ENCODE measurements at regions not wholly inside any gene's neighbourhood (a gene's known extent, or its start where the extent isn't known, plus 50 kb on each side); places are given as distances from the start of the nearest gene placed in this dataset.

DNA sequence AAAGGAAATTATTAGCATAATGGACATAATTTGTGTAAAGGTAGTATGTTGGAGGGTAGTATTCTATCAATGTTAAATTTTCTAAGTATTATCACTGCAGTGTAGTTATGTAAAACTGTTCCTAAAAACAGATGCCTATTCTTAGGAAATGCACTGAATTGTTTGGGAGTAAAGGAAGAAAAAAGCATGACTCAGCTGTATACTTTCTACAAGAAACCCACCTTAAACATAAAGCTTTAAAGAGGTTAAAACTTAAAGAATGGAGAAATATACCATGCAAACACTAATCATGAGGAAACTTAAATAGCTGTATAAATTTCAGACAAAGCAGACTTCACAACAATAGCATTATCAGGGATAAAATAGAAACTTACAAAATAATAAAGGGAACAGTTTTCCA is 292.9 kb downstream of the ANTXR2 start:
- DNase-seq (ENCODE audit: low read depth in 2 of 2) = no peak
- TF ChIP-seq, protein P1, sequence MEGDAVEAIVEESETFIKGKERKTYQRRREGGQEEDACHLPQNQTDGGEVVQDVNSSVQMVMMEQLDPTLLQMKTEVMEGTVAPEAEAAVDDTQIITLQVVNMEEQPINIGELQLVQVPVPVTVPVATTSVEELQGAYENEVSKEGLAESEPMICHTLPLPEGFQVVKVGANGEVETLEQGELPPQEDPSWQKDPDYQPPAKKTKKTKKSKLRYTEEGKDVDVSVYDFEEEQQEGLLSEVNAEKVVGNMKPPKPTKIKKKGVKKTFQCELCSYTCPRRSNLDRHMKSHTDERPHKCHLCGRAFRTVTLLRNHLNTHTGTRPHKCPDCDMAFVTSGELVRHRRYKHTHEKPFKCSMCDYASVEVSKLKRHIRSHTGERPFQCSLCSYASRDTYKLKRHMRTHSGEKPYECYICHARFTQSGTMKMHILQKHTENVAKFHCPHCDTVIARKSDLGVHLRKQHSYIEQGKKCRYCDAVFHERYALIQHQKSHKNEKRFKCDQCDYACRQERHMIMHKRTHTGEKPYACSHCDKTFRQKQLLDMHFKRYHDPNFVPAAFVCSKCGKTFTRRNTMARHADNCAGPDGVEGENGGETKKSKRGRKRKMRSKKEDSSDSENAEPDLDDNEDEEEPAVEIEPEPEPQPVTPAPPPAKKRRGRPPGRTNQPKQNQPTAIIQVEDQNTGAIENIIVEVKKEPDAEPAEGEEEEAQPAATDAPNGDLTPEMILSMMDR (IDR thresholded peaks at IDR 0.05; ENCODE audit: low read depth, low read length) = no peak
- H3K4me3 ChIP-seq (replicated peaks in 1 of 2; ENCODE audit: low read depth in 2 of 2, low read length in 2 of 2) = no peak overlapping the region

DNA sequence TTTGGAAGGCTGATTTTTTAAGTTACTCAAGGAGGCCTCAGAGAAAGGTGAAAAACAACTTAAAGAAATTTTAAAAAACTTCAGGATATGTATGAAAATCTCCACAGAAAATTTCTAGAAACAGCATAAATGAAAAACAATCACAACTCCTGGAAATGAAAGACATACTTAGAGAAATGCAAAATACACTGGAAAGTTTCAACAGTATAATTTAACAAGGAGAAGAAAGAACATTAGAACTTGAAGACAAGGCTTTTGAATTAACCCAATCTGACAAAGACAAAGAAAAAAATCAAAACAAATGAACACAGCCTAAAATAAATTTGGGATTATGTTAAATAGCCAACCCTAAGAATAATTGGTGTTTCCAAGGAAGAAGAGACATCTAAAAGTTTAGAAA is 300.5 kb downstream of the ANTXR2 start:
- DNase-seq (ENCODE audit: low read depth in 2 of 2) = no peak
- no peak overlapping the region for H3K4me3 ChIP-seq (replicated peaks in 1 of 2; ENCODE audit: low read depth in 2 of 2, low read length in 2 of 2)
- TF ChIP-seq, protein P1 (IDR thresholded peaks at IDR 0.05; ENCODE audit: low read depth, low read length) = no peak

DNA sequence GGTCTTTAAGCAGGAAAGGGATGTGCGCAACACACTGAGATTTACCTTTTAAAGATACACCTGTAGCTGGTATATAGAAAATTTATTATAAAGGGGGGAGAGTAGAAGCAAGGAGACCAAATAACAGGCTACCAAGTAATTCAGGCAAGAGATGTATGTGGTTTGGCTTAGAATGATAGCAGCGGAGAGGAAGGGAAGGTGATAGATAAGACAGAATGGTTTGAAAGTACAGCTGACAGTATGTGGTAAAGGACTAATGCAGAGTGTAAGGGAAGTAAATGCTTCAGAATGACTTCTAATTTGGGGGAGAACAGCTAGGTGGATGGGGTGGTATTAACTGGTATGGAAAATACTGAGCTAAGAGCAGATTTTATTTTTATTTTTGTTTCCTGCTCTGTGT is 308.9 kb downstream of the ANTXR2 start:
- no peak for DNase-seq (ENCODE audit: low read depth in 2 of 2)
- TF ChIP-seq, protein P1 (IDR thresholded peaks at IDR 0.05; ENCODE audit: low read depth, low read length) = no peak
- H3K4me3 ChIP-seq (replicated peaks in 1 of 2; ENCODE audit: low read depth in 2 of 2, low read length in 2 of 2) = no peak overlapping the region

DNA sequence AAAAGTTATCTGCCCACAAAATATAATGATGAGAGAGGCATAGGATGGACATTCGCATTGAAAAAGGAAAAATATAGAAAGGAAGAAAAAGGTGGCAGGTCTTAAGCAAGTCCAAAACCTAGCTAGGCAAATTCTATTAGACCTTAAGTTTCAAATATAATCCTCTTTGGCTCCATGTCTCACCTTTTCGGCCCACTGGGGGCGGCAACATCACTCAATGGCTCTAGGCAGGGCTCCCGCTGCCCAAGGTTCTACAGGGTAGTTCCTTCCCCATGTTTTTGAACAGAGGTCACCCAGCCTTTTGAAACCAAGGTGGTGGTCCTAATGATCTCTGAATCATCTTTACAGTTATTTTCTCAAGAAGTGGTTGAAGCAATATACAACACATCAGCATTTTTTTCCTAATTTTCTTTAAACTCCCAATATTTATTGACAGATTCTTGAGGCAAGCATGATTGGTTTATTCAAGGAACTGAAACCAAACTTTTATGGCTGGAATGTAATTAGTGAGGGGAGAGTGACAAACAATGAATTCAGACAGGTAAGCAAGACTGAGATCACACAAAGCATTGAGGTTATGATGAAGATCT is 309.4 kb downstream of the ANTXR2 start:
- TF ChIP-seq, protein P1 (IDR thresholded peaks at IDR 0.05; ENCODE audit: low read depth, low read length) = no peak
- H3K4me3 ChIP-seq (replicated peaks in 1 of 2; ENCODE audit: low read depth in 2 of 2, low read length in 2 of 2) = no peak overlapping the region
- no peak for DNase-seq (ENCODE audit: low read depth in 2 of 2)

DNA sequence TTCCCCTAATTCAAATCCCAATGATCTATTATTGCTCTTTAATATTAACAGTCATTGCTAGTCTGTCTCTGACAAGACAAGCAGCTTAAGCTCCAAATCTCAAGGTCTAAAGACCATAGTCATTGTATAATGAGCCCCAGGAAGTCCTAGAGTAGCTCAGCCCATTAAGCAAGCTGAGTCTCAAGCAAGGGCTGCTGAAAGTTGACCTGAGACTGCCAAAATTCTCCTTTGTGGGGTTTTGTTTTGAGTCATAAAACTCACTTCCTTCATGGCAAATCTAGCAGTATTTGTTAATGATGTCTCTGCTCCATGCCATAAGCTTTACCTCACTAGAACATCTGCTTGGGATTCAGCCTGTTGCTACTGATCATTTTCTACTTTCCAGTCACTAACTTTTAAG is 313.2 kb downstream of the ANTXR2 start:
- no peak overlapping the region for H3K4me3 ChIP-seq (replicated peaks in 1 of 2; ENCODE audit: low read depth in 2 of 2, low read length in 2 of 2)
- no peak for DNase-seq (ENCODE audit: low read depth in 2 of 2)
- TF ChIP-seq, protein P1 (IDR thresholded peaks at IDR 0.05; ENCODE audit: low read depth, low read length) = no peak

DNA sequence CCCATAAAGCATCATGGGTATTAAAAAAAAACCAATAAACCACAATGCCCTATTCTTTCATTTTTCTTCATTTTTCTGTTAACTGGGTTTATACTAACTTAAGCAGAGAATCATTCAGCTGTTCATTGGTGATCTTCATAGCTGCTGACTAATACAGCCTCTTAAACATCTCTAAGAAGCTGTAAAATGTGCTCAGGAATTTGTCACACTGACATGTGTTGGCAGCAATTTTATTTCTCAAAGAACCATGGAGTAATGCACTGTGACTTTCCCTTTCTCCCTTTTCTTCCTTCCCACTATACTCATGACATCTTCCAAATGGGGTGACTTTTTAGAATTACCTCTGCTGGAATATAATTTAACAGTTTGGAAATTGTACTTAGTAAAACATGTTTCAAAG is 315.4 kb downstream of the ANTXR2 start:
- no peak overlapping the region for H3K4me3 ChIP-seq (replicated peaks in 1 of 2; ENCODE audit: low read depth in 2 of 2, low read length in 2 of 2)
- DNase-seq (ENCODE audit: low read depth in 2 of 2) = peak in 1 of 2 donors; percentile 0
- TF ChIP-seq, protein P1 (IDR thresholded peaks at IDR 0.05; ENCODE audit: low read depth, low read length) = no peak

Measured in cardiac fibroblast (primary cell).